Adrenal gland (tissue), 5 donors: ENCODE measurements at regions not wholly inside any gene's neighbourhood (a gene's known extent, or its start where the extent isn't known, plus 50 kb on each side); places are given as distances from the start of the nearest gene placed in this dataset.

Source experiments
- CTCF ChIP-seq, 6 experiments: fragments of 450-650 bp in 4 of 6; fragments of 200-600 bp in 2 of 6; sonication (generic) in 1 of 6; IDR thresholded peaks; 1 replicate in 5 of 6; 2 replicates in 1 of 6; pipeline versions ENCODE4 v1.5.1 to v1.8.0; 2016 to 2021; ENCODE audit warnings: antibody characterized with exemption in 6 of 6, mild to moderate bottlenecking in 2 of 6, moderate library complexity in 1 of 6
- POLR2A ChIP-seq, 2 donors: fragments of 450-650 bp; IDR thresholded peaks; one replicate each; pipeline ENCODE4 v1.6.1; 2017; ENCODE audit warnings: antibody characterized with exemption in 2 of 2, mild to moderate bottlenecking in 2 of 2, moderate library complexity in 1 of 2
- donor health status: DM: no; HTN: no; CAD: no.

GRCh38 chr16:87186876-87187533 is 130.2 kb downstream of the C16orf95 start:
- TF ChIP-seq CTCF (IDR thresholded peaks at IDR 0.05) = no peak
- TF ChIP-seq POLR2A (IDR thresholded peaks at IDR 0.05) = no peak
